ENCODE measurements at regions not wholly inside any gene's neighbourhood (a gene's known extent, or its start where the extent isn't known, plus 50 kb on each side); places are given as distances from the start of the nearest gene placed in this dataset.

DNA sequence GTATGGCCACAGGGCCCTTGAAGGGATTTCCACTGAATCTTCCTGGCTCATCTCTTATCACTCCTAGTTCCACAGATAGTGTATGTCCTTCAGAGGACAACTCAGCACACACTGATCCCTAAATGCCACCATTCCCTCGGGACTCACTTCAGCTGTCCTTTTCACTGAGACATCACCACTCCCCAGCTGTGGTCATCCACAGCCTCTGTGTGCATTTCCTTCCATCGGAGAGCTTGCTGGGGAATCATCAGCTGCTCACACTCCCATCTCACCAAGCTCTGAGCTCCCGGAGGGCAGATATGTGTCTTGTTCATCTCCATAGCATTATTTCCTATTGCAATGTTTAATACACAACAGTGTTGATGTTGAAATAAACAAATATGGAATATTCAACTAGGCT is 759.5 kb downstream of the RNF144A start:
- Histone ChIP-seq H4K8ac (replicated peaks; ENCODE audit: insufficient read length, low read depth, low read length) (no peak overlapping the region), H2BK5ac (ENCODE audit: insufficient read length, low read length) (no peak overlapping the region), H3K9me3 (ENCODE audit: control insufficient read depth, low read depth, low read length) (no peaks in the 10 kb centered on the region), H2BK20ac (ENCODE audit: low read depth, low read length, poor library complexity, severe bottlenecking) (no peak overlapping the region), H4K91ac (ENCODE audit: insufficient read length, low read depth, low read length) (no peak overlapping the region), H3K4me2 (ENCODE audit: insufficient read depth, insufficient read length, low read length) (no peak overlapping the region), H2BK120ac (ENCODE audit: low read depth, low read length, poor library complexity, severe bottlenecking) (no peak overlapping the region), H3T11ph (ENCODE audit: low read length) (no peak overlapping the region), H3K9ac (ENCODE audit: extremely low read depth, insufficient read length, low read length) (no peak overlapping the region), H3K56ac (ENCODE audit: insufficient read length, low read depth, low read length) (no peak overlapping the region), H4K20me1 (ENCODE audit: control insufficient read depth, insufficient read depth, insufficient read length) (no peaks in the 10 kb centered on the region), H2BK12ac (ENCODE audit: insufficient read length, low read depth, low read length) (no peak overlapping the region), H3K18ac (ENCODE audit: insufficient read length, low read depth, low read length) (no peak overlapping the region), H3K23me2 (ENCODE audit: insufficient read length, low read depth, low read length, poor library complexity, severe bottlenecking) (no peaks in the 10 kb centered on the region), H3K27ac (ENCODE audit: insufficient read length, low read depth, low read length) (no peak overlapping the region), H3K79me2 (ENCODE audit: insufficient read depth, low read length) (no peaks in the 10 kb centered on the region), H3K27me3 (ENCODE audit: insufficient read depth, low read length) (no peaks in the 10 kb centered on the region), H3K23ac (ENCODE audit: insufficient read length, low read depth, low read length) (no peak overlapping the region), H2AFZ (ENCODE audit: low read length) (no peak overlapping the region), H3K4ac (ENCODE audit: low read depth, low read length) (no peak overlapping the region), H3K4me1 (ENCODE audit: insufficient read depth, low read length) (0 out of 2 replicates have a peak, but pooled peaks cover 2% of the 10 kb centered on the region), H3K14ac (ENCODE audit: insufficient read depth, low read length) (no peak overlapping the region), H2BK15ac (ENCODE audit: low read depth, low read length) (no peak overlapping the region), H3K79me1 (ENCODE audit: insufficient read depth, low read depth, low read length, poor library complexity, severe bottlenecking) (no peaks in the 10 kb centered on the region), H2AK5ac (ENCODE audit: insufficient read length, low read length) (no peak overlapping the region), H4K5ac (ENCODE audit: insufficient read length, low read depth, low read length) (no peak overlapping the region)
- Mint-ChIP-seq H3K9me3 (peaks cover 0 to 14% of the 10 kb centered on the region in 2 experiments; a peak in 3 of 5 replicates), H3K36me3 (ENCODE audit: insufficient read depth in 1 of 3, low read depth in 3 of 3) (peaks cover 0 to 14% (median 4%) of the 10 kb centered on the region in 3 experiments; a peak in 4 of 7 replicates), H3K27ac (no peak overlapping the region), H3K4me1 (peaks cover 6 to 15% of the 10 kb centered on the region in 2 experiments), H3K27me3 (ENCODE audit: low read depth) (peaks cover 2% of the 10 kb centered on the region), H3K4me3 (no peak overlapping the region)
- whole genome bisulfite sequencing (ENCODE audit: extremely low coverage, insufficient read length, low lambda C conversion rate): no CpG with 5 or more reads among the region's 3 CpGs
- DNase-seq: no peak
- no peak for TF ChIP-seq CTCF (conservative IDR thresholded peaks at IDR 0.05)

Data from H9 (cell line).